ENCODE measurements at regions not wholly inside any gene's neighbourhood (a gene's known extent, or its start where the extent isn't known, plus 50 kb on each side); places are given as distances from the start of the nearest gene placed in this dataset.

GRCh38 chr5:28009576-28009975 lies 971.2 kb upstream of the CDH9 start:
- TF ChIP-seq GATA3 (IDR thresholded peaks at IDR 0.05; ENCODE audit: low read depth, low read length) = no peak
- no peak for TF ChIP-seq GATA2 (IDR thresholded peaks at IDR 0.05; ENCODE audit: low read depth, low read length)
